Lower leg skin (tissue), 4 donors: ENCODE measurements at regions not wholly inside any gene's neighbourhood (a gene's known extent, or its start where the extent isn't known, plus 50 kb on each side); places are given as distances from the start of the nearest gene placed in this dataset.

ENCODE experiments used
- DNase-seq, 2 donors: peaks; one replicate each; pipeline ENCODE4 v3.0.0-alpha.2; 2019; ENCODE audit warnings: low spot score in 2 of 2
- H3K4me3 ChIP-seq: fragments of 200-600 bp; sonication (generic); 2 replicates; pipeline ENCODE4 v1.5.1; 2017; ENCODE audit warnings: mild to moderate bottlenecking, low read depth; ENCODE audit not compliant: poor library complexity, severe bottlenecking
- CTCF ChIP-seq, 3 donors: fragments of 450-650 bp; IDR thresholded peaks; one replicate each; pipeline ENCODE4 v1.5.1; 2016; ENCODE audit warnings: antibody characterized with exemption in 3 of 3, mild to moderate bottlenecking in 3 of 3, moderate library complexity in 2 of 3
- POLR2A ChIP-seq, 2 donors: fragments of 450-650 bp; IDR thresholded peaks; one replicate each; pipeline ENCODE4 v1.6.1; 2016 to 2017; ENCODE audit warnings: antibody characterized with exemption in 2 of 2, mild to moderate bottlenecking in 1 of 2, moderate library complexity in 1 of 2
- WGBS, 2 donors: methylation state at CpG; one replicate each; pipeline ENCODE4 v1.1.5; 2018; 5-methylcytosine and 5-hydroxymethylcytosine counted together
- intact Hi-C: fragments of 100-400 bp; cut with DNase I; formaldehyde crosslinking; loops from one replicate; pipeline ENCODE4 v1.15.0; 2023; ENCODE audit warnings: low total_unique reads

GRCh38 chr9:90044263-90044662, 439.5 kb downstream of the GADD45G start:
- no peak for DNase-seq
- no peak for TF ChIP-seq POLR2A (IDR thresholded peaks at IDR 0.05)
- TF ChIP-seq CTCF (IDR thresholded peaks at IDR 0.05): no peak
- intact Hi-C loops: no loop called here
- H3K4me3 ChIP-seq: no peak overlapping the region
- 68 to 71% methylated on average over 6 of the region's 6 CpGs for WGBS, 2 donors

- H3K4me3 ChIP-seq: no peak overlapping the region
- 56 to 65% methylated on average over 7 of the region's 7 CpGs for WGBS, 2 donors
- no peak for DNase-seq
- intact Hi-C loops: no loop called here
- TF ChIP-seq POLR2A (IDR thresholded peaks at IDR 0.05) (no peak), CTCF (IDR thresholded peaks at IDR 0.05) (no peak)
These were observed 439.9 kb downstream of the GADD45G start for GRCh38 chr9:90044710-90045151.

- no peak overlapping the region for H3K4me3 ChIP-seq
- 91 to 92% methylated on average over 6 to 7 of the region's 7 CpGs for WGBS, 2 donors
- no peak for DNase-seq
- TF ChIP-seq CTCF (IDR thresholded peaks at IDR 0.05): no peak
- no peak for TF ChIP-seq POLR2A (IDR thresholded peaks at IDR 0.05)
- intact Hi-C loops: no loop called here
These were observed 441.6 kb downstream of the GADD45G start for GRCh38 chr9:90046317-90046861.

GRCh38 chr9:90047828-90048227, 443.0 kb downstream of the GADD45G start:
- intact Hi-C loops: no loop called here
- DNase-seq: no peak
- H3K4me3 ChIP-seq: no peak overlapping the region
- TF ChIP-seq CTCF (IDR thresholded peaks at IDR 0.05): no peak
- no peak for TF ChIP-seq POLR2A (IDR thresholded peaks at IDR 0.05)

GRCh38 chr9:90052366-90052765, 447.6 kb downstream of the GADD45G start:
- DNase-seq: no peak
- no peak overlapping the region for H3K4me3 ChIP-seq
- intact Hi-C loops: no loop called here
- TF ChIP-seq CTCF (IDR thresholded peaks at IDR 0.05) (no peak), POLR2A (IDR thresholded peaks at IDR 0.05) (no peak)

GRCh38 chr9:90053027-90053426, 448.2 kb downstream of the GADD45G start:
- 79 to 80% methylated on average over 5 of the region's 5 CpGs for WGBS, 2 donors
- TF ChIP-seq CTCF (IDR thresholded peaks at IDR 0.05) (no peak), POLR2A (IDR thresholded peaks at IDR 0.05) (no peak)
- intact Hi-C loops: no loop called here
- no peak for DNase-seq
- H3K4me3 ChIP-seq: no peak overlapping the region
